K562 (cell line): ENCODE measurements at regions not wholly inside any gene's neighbourhood (a gene's known extent, or its start where the extent isn't known, plus 50 kb on each side); places are given as distances from the start of the nearest gene placed in this dataset.

ENCODE experiments used
- ATAC-seq: fragments of 200-7000 bp; cut with Tn5 transposase; 3 replicates; pipeline ENCODE4 v1.9.1; 2020; ENCODE audit warnings: moderate library complexity
- BruUV-seq: library from RNA; stranded (reverse); fragments of 400-500 nt; replicated peaks from 2 replicates; lab custom pipeline; 2021; lab: Mats Ljungman, UMichigan
- CTCF ChIA-PET: fragments of 300-600 bp; formaldehyde crosslinking; extraction: SDS; loops from one replicate; lab custom pipeline; 2021; ENCODE audit warnings: low intra/inter-chr PET ratio; lab: Yijun Ruan, JAX
- POLR2A ChIA-PET: fragments of 300-600, 350-650 bp; sonication (Branson Sonifier 250); formaldehyde crosslinking; extraction: SDS; loops from one replicate; lab custom pipeline; 2021; ENCODE audit warnings: antibody characterized with exemption, inconsistent platforms; lab: Yijun Ruan, JAX
- DNase-seq, 4 experiments: peaks; one replicate each; pipeline versions ENCODE4 v3.0.0 to v3.0.0-alpha.2; 2011 to 2018; ENCODE audit warnings: low spot score in 3 of 4, mixed read lengths in 3 of 4; ENCODE audit errors: extremely low read depth in 1 of 4
- FAIRE-seq: peaks from 2 replicates; lab custom pipeline; 2011; peaks lifted over from hg19 to GRCh38; lab: Jason Lieb, UNC
- H2AFZ ChIP-seq: 2 replicates; pipeline ENCODE4 v1.6.0; 2011; ENCODE audit warnings: low read depth, low read length, control low read depth, inconsistent platforms
- H3K27ac ChIP-seq: fragments of 200-600 bp; 3 replicates; pipeline ENCODE4 v1.8.0; 2011; ENCODE audit warnings: low read depth, mild to moderate bottlenecking, control low read depth, inconsistent platforms, low read length, moderate library complexity, mixed read lengths; ENCODE audit errors: extremely low read depth
- H3K27me3 ChIP-seq, 2 experiments: fragments of 300-600 bp in 1 of 2; 2 replicates in 1 of 2; 3 replicates in 1 of 2; pipeline versions ENCODE4 v1.6.0 to v1.8.0; 2011; ENCODE audit warnings: inconsistent platforms in 2 of 2, low read length in 2 of 2, mild to moderate bottlenecking in 1 of 2, mixed read lengths in 1 of 2, moderate library complexity in 1 of 2; ENCODE audit not compliant: control insufficient read depth in 2 of 2, insufficient read depth in 2 of 2
- H3K36me3 ChIP-seq: fragments of 300-600 bp; 3 replicates; pipeline ENCODE4 v1.8.0; 2011; ENCODE audit warnings: mild to moderate bottlenecking, low read length, inconsistent platforms; ENCODE audit not compliant: control insufficient read depth, insufficient read depth
- H3K4me1 ChIP-seq, 2 experiments: fragments of 200-600 bp in 1 of 2; replicated peaks in 1 of 2; 2 replicates in 1 of 2; 3 replicates in 1 of 2; pipeline versions ENCODE4 v1.5.1 to v1.8.0; 2011; ENCODE audit warnings: inconsistent platforms in 2 of 2, low read length in 2 of 2, mild to moderate bottlenecking in 1 of 2, mixed read lengths in 1 of 2, moderate library complexity in 1 of 2; ENCODE audit not compliant: control insufficient read depth in 2 of 2, insufficient read depth in 2 of 2
- H3K4me2 ChIP-seq: 2 replicates; pipeline ENCODE4 v1.6.1; 2011; ENCODE audit warnings: low read length, control low read depth, inconsistent platforms, mixed read lengths; ENCODE audit not compliant: insufficient read depth
- H3K4me3 ChIP-seq: fragments of 200-600 bp; sonication (generic), shearing (Covaris generic); 2 replicates; pipeline ENCODE4 v1.5.1; 2016; ENCODE audit warnings: control low read depth, inconsistent platforms
- H3K79me2 ChIP-seq: fragments of 200-600 bp; 3 replicates; pipeline ENCODE4 v1.8.0; 2011; ENCODE audit warnings: low read length, inconsistent platforms; ENCODE audit not compliant: control insufficient read depth, insufficient read depth
- H3K9ac ChIP-seq, 2 experiments: 2 replicates each; pipeline versions ENCODE4 v1.6.0 to v1.6.1; 2011; ENCODE audit warnings: low read depth in 2 of 2, low read length in 2 of 2, control low read depth in 1 of 2, inconsistent platforms in 1 of 2, mild to moderate bottlenecking in 1 of 2, mixed read lengths in 1 of 2; ENCODE audit not compliant: insufficient read depth in 1 of 2
- H3K9me1 ChIP-seq: one replicate; pipeline ENCODE4 v1.6.0; 2011; ENCODE audit warnings: inconsistent platforms, mild to moderate bottlenecking, low read length, moderate library complexity; ENCODE audit not compliant: control insufficient read depth, insufficient read depth
- H3K9me3 ChIP-seq: replicated peaks from 2 replicates; pipeline ENCODE4 v1.5.1; 2011; ENCODE audit warnings: low read depth, low read length, inconsistent platforms; ENCODE audit not compliant: control insufficient read depth, insufficient read depth
- H4K20me1 ChIP-seq: replicated peaks from 2 replicates; pipeline ENCODE4 v1.6.1; 2011; ENCODE audit warnings: low read length, inconsistent platforms, mixed read lengths; ENCODE audit not compliant: control insufficient read depth, insufficient read depth
- SP1 ChIP-seq: sonication (generic); formaldehyde crosslinking; IDR thresholded peaks from 2 replicates; pipeline ENCODE4 v1.8.1; 2022; ENCODE audit warnings: mild to moderate bottlenecking, missing genetic modification reagents
- WGBS: fragments of 100-300 bp; shearing (Covaris generic); methylation state at CpG from one replicate; pipeline ENCODE4 v1.1.6; 2016; ENCODE audit warnings: low coverage, mixed read lengths; ENCODE audit not compliant: insufficient coverage; ENCODE audit errors: missing lambda C conversion rate; 5-methylcytosine and 5-hydroxymethylcytosine counted together
- in situ Hi-C: fragments of 300-500 bp; cut with MboI; formaldehyde crosslinking; loops from 4 replicates; pipeline ENCODE4 v1.15.0; 2018; ENCODE audit warnings: inconsistent platforms, mixed read lengths
- intact Hi-C: fragments of 100-400 bp; cut with micrococcal nuclease; formaldehyde crosslinking; loops from 2 replicates; pipeline ENCODE4 v1.14.2; 2022
- TF ChIP-seq, protein P1 (sequence below): sonication (generic); formaldehyde crosslinking; IDR thresholded peaks from 2 replicates; pipeline ENCODE4 v1.8.0; 2022; ENCODE audit warnings: missing genetic modification reagents, mild to moderate bottlenecking, moderate library complexity, borderline replicate concordance
- TF ChIP-seq, protein P2 (sequence below), 2 experiments: fragments of 200-800 bp in 1 of 2; sonication (Bioruptor generic) in 1 of 2; sonication (generic) in 1 of 2; formaldehyde crosslinking in 1 of 2; IDR thresholded peaks in 1 of 2; conservative IDR thresholded peaks in 1 of 2; 2 replicates each; pipeline versions ENCODE4 v1.5.0 to v1.6.1; 2016 to 2020; ENCODE audit warnings: missing compliant biosample characterization in 1 of 2, missing genetic modification characterization in 1 of 2, missing genetic modification reagents in 1 of 2

DNA sequence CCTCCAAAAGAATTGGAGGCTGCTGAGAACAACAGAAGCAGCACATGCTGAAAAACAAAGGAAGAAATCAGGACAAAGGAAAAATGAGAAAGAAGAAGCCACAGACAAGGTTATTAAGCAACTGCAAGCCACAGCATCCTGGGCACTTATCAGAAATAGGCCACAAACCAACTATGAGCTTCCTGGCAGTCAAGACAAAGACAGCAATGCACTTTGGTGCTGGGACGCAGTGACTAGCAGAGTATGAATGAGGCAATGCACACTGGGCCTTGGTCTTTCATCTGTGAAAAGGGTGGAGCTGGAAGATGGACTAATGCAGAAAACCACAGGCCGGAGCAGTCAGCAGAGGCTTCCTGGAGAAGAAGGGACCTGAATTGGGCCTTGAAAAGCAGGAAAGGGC is 56.0 kb upstream of the LINGO1 start:
- H3K79me2 ChIP-seq: no peaks in the 10 kb centered on the region
- 0% methylated on average over 2 of the region's 2 CpGs for WGBS
- ATAC-seq: no peak
- H3K27ac ChIP-seq: no peak overlapping the region
- TF ChIP-seq, protein P1, sequence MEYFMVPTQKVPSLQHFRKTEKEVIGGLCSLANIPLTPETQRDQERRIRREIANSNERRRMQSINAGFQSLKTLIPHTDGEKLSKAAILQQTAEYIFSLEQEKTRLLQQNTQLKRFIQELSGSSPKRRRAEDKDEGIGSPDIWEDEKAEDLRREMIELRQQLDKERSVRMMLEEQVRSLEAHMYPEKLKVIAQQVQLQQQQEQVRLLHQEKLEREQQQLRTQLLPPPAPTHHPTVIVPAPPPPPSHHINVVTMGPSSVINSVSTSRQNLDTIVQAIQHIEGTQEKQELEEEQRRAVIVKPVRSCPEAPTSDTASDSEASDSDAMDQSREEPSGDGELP (CRISPR knock-in tag): no peak
- TF ChIP-seq, protein P2, sequence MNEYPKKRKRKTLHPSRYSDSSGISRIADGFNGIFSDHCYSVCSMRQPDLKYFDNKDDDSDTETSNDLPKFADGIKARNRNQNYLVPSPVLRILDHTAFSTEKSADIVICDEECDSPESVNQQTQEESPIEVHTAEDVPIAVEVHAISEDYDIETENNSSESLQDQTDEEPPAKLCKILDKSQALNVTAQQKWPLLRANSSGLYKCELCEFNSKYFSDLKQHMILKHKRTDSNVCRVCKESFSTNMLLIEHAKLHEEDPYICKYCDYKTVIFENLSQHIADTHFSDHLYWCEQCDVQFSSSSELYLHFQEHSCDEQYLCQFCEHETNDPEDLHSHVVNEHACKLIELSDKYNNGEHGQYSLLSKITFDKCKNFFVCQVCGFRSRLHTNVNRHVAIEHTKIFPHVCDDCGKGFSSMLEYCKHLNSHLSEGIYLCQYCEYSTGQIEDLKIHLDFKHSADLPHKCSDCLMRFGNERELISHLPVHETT (CRISPR knock-in tag; conservative IDR thresholded peaks at IDR 0.05 in 1 of 2, IDR thresholded peaks at IDR 0.05 in 1 of 2): no peak
- TF ChIP-seq SP1: no peak
- peaks cover 18 to 61% of the 10 kb centered on the region in 2 experiments; a peak in 4 of 5 replicates for H3K27me3 ChIP-seq
- ChIA-PET CTCF (no interaction called here), POLR2A (no interaction called here)
- H3K4me1 ChIP-seq: 0 out of 5 replicates have a peak, but pooled peaks cover 0 to 3% of the 10 kb centered on the region in 2 experiments
- no peak overlapping the region for H3K4me2 ChIP-seq
- in situ Hi-C loops (no loop called here), intact Hi-C loops (no loop called here)
- no peak overlapping the region for H3K9ac ChIP-seq
- H3K9me3 ChIP-seq: no peaks in the 10 kb centered on the region
- no TSS peak for BruUV-seq
- no peaks in the 10 kb centered on the region for H3K36me3 ChIP-seq
- H2AFZ ChIP-seq: no peak overlapping the region
- FAIRE-seq: no peak
- H3K9me1 ChIP-seq: no peaks in the 10 kb centered on the region
- no peaks in the 10 kb centered on the region for H4K20me1 ChIP-seq
- DNase-seq: no peak
- H3K4me3 ChIP-seq: no peak overlapping the region
